Prostate gland (tissue), 2 donors: ENCODE measurements at regions not wholly inside any gene's neighbourhood (a gene's known extent, or its start where the extent isn't known, plus 50 kb on each side); places are given as distances from the start of the nearest gene placed in this dataset.

Experiments
- DNase-seq: peaks from one replicate; pipeline ENCODE4 v3.0.0-alpha.2; 2019; ENCODE audit warnings: low spot score
- H3K27ac ChIP-seq, 2 donors: fragments of 200-600 bp; sonication (generic); 2 replicates each; pipeline ENCODE4 v1.5.1; 2017 to 2019
- H3K27me3 ChIP-seq: fragments of 200-600 bp; sonication (generic); replicated peaks from 2 replicates; pipeline ENCODE4 v1.5.1; 2019; ENCODE audit not compliant: insufficient read depth
- H3K36me3 ChIP-seq, 2 donors: fragments of 200-600 bp; sonication (generic); 1 replicate in 1 of 2; 2 replicates in 1 of 2; pipeline versions ENCODE4 v1.5.1 to v1.8.1; 2017 to 2019
- H3K4me1 ChIP-seq: fragments of 200-600 bp; sonication (generic); replicated peaks from 2 replicates; pipeline ENCODE4 v1.5.1; 2019
- H3K4me3 ChIP-seq, 2 donors: fragments of 200-600 bp; sonication (generic); 2 replicates each; pipeline ENCODE4 v1.5.1; 2017 to 2019
- H3K9me3 ChIP-seq: fragments of 200-600 bp; sonication (generic); 2 replicates; pipeline ENCODE4 v1.5.1; 2017
- CTCF ChIP-seq, 4 experiments: fragments of 200-600 bp in 2 of 4; fragments of 450-650 bp in 2 of 4; sonication (generic) in 2 of 4; IDR thresholded peaks; 1 replicate in 3 of 4; 2 replicates in 1 of 4; pipeline ENCODE4 v1.5.1; 2016 to 2019; ENCODE audit warnings: antibody characterized with exemption in 4 of 4, mild to moderate bottlenecking in 2 of 4, moderate library complexity in 2 of 4
- POLR2A ChIP-seq: fragments of 450-650 bp; IDR thresholded peaks from one replicate; pipeline ENCODE4 v1.6.1; 2016; ENCODE audit warnings: antibody characterized with exemption, mild to moderate bottlenecking
- POLR2AphosphoS5 ChIP-seq: sonication (generic); formaldehyde crosslinking; IDR thresholded peaks from one replicate; pipeline ENCODE4 v1.6.1; 2017; ENCODE audit warnings: antibody characterized with exemption
- WGBS: methylation state at CpG from one replicate; pipeline ENCODE4 v1.1.5; 2018; 5-methylcytosine and 5-hydroxymethylcytosine counted together
- intact Hi-C: fragments of 100-400 bp; cut with DNase I; formaldehyde crosslinking; loops from one replicate; pipeline ENCODE4 v1.14.2; 2022

GRCh38 chr14:28280530-28280929 is 486.1 kb upstream of the FOXG1 start:
- no peak for DNase-seq
- Histone ChIP-seq H3K9me3 (no peaks in the 10 kb centered on the region), H3K27me3 (no peaks in the 10 kb centered on the region), H3K27ac (no peak overlapping the region), H3K4me1 (no peaks in the 10 kb centered on the region), H3K36me3 (no peaks in the 10 kb centered on the region), H3K4me3 (no peak overlapping the region)
- 83% methylated on average over 5 of the region's 5 CpGs for WGBS
- intact Hi-C loops: no loop called here
- TF ChIP-seq POLR2A (no peak), POLR2AphosphoS5 (no peak), CTCF (IDR thresholded peaks at IDR 0.05) (no peak)

GRCh38 chr14:28280997-28281598 is 485.5 kb upstream of the FOXG1 start:
- no peaks in the 10 kb centered on the region for H3K27me3 ChIP-seq
- no peak overlapping the region for H3K4me3 ChIP-seq
- H3K27ac ChIP-seq: no peak overlapping the region
- DNase-seq: no peak
- 93% methylated on average over 2 of the region's 2 CpGs for WGBS
- no peaks in the 10 kb centered on the region for H3K4me1 ChIP-seq
- intact Hi-C loops: no loop called here
- H3K9me3 ChIP-seq: no peaks in the 10 kb centered on the region
- H3K36me3 ChIP-seq: no peaks in the 10 kb centered on the region
- TF ChIP-seq POLR2AphosphoS5: no peak
- TF ChIP-seq CTCF (IDR thresholded peaks at IDR 0.05): no peak
- no peak for TF ChIP-seq POLR2A

- Histone ChIP-seq H3K36me3 (no peaks in the 10 kb centered on the region), H3K4me3 (no peak overlapping the region), H3K9me3 (no peaks in the 10 kb centered on the region), H3K27ac (no peak overlapping the region), H3K27me3 (no peaks in the 10 kb centered on the region), H3K4me1 (no peaks in the 10 kb centered on the region)
- WGBS: 62% methylated on average over 6 of the region's 6 CpGs
- intact Hi-C loops: no loop called here
- TF ChIP-seq POLR2AphosphoS5 (no peak), POLR2A (no peak), CTCF (IDR thresholded peaks at IDR 0.05) (no peak)
- no peak for DNase-seq
Observed at GRCh38 chr14:28284546-28285300, 481.9 kb upstream of the FOXG1 start.

- Histone ChIP-seq H3K27me3 (no peaks in the 10 kb centered on the region), H3K27ac (no peak overlapping the region), H3K4me1 (no peaks in the 10 kb centered on the region), H3K9me3 (no peaks in the 10 kb centered on the region), H3K4me3 (no peak overlapping the region), H3K36me3 (no peaks in the 10 kb centered on the region)
- intact Hi-C loops: no loop called here
- WGBS: 39% methylated on average over 6 of the region's 6 CpGs
- DNase-seq: no peak
- TF ChIP-seq POLR2A (no peak), CTCF (IDR thresholded peaks at IDR 0.05) (no peak), POLR2AphosphoS5 (no peak)
Observed at GRCh38 chr14:28294834-28295440, 471.6 kb upstream of the FOXG1 start.

GRCh38 chr14:28297559-28297958 is 469.0 kb upstream of the FOXG1 start:
- H3K36me3 ChIP-seq: no peaks in the 10 kb centered on the region
- TF ChIP-seq CTCF (IDR thresholded peaks at IDR 0.05) (no peak), POLR2A (no peak), POLR2AphosphoS5 (no peak)
- intact Hi-C loops: no loop called here
- no peak overlapping the region for H3K27ac ChIP-seq
- H3K9me3 ChIP-seq: no peaks in the 10 kb centered on the region
- no peaks in the 10 kb centered on the region for H3K4me1 ChIP-seq
- no peaks in the 10 kb centered on the region for H3K27me3 ChIP-seq
- no peak overlapping the region for H3K4me3 ChIP-seq
- no peak for DNase-seq
- WGBS: 88% methylated on average over 1 of the region's 1 CpG
